IMR-90 (cell line): ENCODE measurements at regions not wholly inside any gene's neighbourhood (a gene's known extent, or its start where the extent isn't known, plus 50 kb on each side); places are given as distances from the start of the nearest gene placed in this dataset.

ENCODE experiments used
- ATAC-seq: fragments of 200-7000 bp; cut with Tn5 transposase; 2 replicates; pipeline ENCODE4 v1.9.1; 2020; ENCODE audit warnings: low read depth, mild to moderate bottlenecking, moderate library complexity
- BruUV-seq: library from RNA; stranded (reverse); fragments of 400-500 nt; replicated peaks from 2 replicates; lab custom pipeline; 2021; lab: Mats Ljungman, UMichigan
- CTCF ChIA-PET: fragments of 300-600 bp; formaldehyde crosslinking; extraction: SDS; loops from one replicate; lab custom pipeline; 2021; ENCODE audit warnings: antibody characterized with exemption; lab: Yijun Ruan, JAX
- POLR2A ChIA-PET: fragments of 300-600 bp; sonication (Branson Sonifier 250); formaldehyde crosslinking; loops from one replicate; lab custom pipeline; 2022; ENCODE audit warnings: antibody characterized with exemption; ENCODE audit not compliant: unreplicated experiment; lab: Charles Lee
- DNase-seq: peaks from one replicate; pipeline ENCODE4 v3.0.0; 2013
- H2AFZ ChIP-seq: replicated peaks from 2 replicates; pipeline ENCODE3; 2013; ENCODE audit warnings: low read length, mild to moderate bottlenecking; ENCODE audit not compliant: poor library complexity
- H2AK5ac ChIP-seq: 2 replicates; pipeline ENCODE4 v1.6.1; 2013; ENCODE audit warnings: low read depth, low read length, inconsistent platforms
- H2AK9ac ChIP-seq: replicated peaks from 2 replicates; pipeline ENCODE3; 2013; ENCODE audit warnings: mild to moderate bottlenecking, low read depth, low read length, moderate library complexity; ENCODE audit not compliant: poor library complexity
- H2BK120ac ChIP-seq: 2 replicates; pipeline ENCODE4 v1.6.1; 2013; ENCODE audit warnings: low read depth, low read length, inconsistent platforms
- H2BK15ac ChIP-seq: 3 replicates; pipeline ENCODE4 v1.6.1; 2013; ENCODE audit warnings: low read depth, low read length, inconsistent platforms
- H2BK20ac ChIP-seq: 2 replicates; pipeline ENCODE4 v1.6.1; 2013; ENCODE audit warnings: low read depth, mild to moderate bottlenecking, inconsistent platforms, low read length, moderate library complexity
- H2BK5ac ChIP-seq: 2 replicates; pipeline ENCODE4 v1.6.1; 2013; ENCODE audit warnings: mild to moderate bottlenecking, low read depth, low read length, inconsistent platforms; ENCODE audit not compliant: poor library complexity, severe bottlenecking
- H3K14ac ChIP-seq: replicated peaks from 2 replicates; pipeline ENCODE4 v1.6.1; 2013; ENCODE audit warnings: low read depth, low read length, inconsistent platforms
- H3K18ac ChIP-seq: 2 replicates; pipeline ENCODE4 v1.6.1; 2013; ENCODE audit warnings: low read depth, low read length, control low read depth
- H3K23ac ChIP-seq: 2 replicates; pipeline ENCODE4 v1.6.1; 2013; ENCODE audit warnings: low read depth, low read length, inconsistent platforms
- H3K27ac ChIP-seq: 2 replicates; pipeline ENCODE4 v1.5.1; 2013; ENCODE audit warnings: mild to moderate bottlenecking, control low read depth, low read length; ENCODE audit not compliant: insufficient read depth
- H3K27me3 ChIP-seq: 2 replicates; pipeline ENCODE4 v1.6.1; 2013; ENCODE audit warnings: low read length; ENCODE audit not compliant: control insufficient read depth, insufficient read depth
- H3K36me3 ChIP-seq: 2 replicates; pipeline ENCODE4 v1.6.1; 2013; ENCODE audit warnings: low read length, mixed read lengths; ENCODE audit not compliant: control insufficient read depth, insufficient read depth
- H3K4ac ChIP-seq: 2 replicates; pipeline ENCODE4 v1.6.1; 2013; ENCODE audit warnings: low read depth, low read length, inconsistent platforms
- H3K4me1 ChIP-seq: 2 replicates; pipeline ENCODE4 v1.6.1; 2013; ENCODE audit warnings: low read length, mixed read lengths; ENCODE audit not compliant: control insufficient read depth, insufficient read depth
- H3K4me2 ChIP-seq: 2 replicates; pipeline ENCODE4 v1.6.1; 2013; ENCODE audit warnings: low read depth, mild to moderate bottlenecking, control low read depth, low read length, moderate library complexity
- H3K4me3 ChIP-seq: 2 replicates; pipeline ENCODE4 v1.5.1; 2013; ENCODE audit warnings: low read depth, mild to moderate bottlenecking, control low read depth, low read length, moderate library complexity; ENCODE audit not compliant: insufficient read depth
- H3K56ac ChIP-seq: 2 replicates; pipeline ENCODE4 v1.6.1; 2013; ENCODE audit warnings: low read length, inconsistent platforms; ENCODE audit not compliant: insufficient read depth; ENCODE audit errors: extremely low read depth
- H3K79me1 ChIP-seq, 2 experiments: 2 replicates each; pipeline ENCODE4 v1.6.1; 2013; ENCODE audit warnings: low read length in 2 of 2, inconsistent platforms in 1 of 2, low read depth in 1 of 2
- H3K9ac ChIP-seq: 2 replicates; pipeline ENCODE4 v1.6.1; 2013; ENCODE audit warnings: low read depth, low read length, control low read depth
- H3K9me1 ChIP-seq: 2 replicates; pipeline ENCODE4 v1.6.1; 2013; ENCODE audit warnings: low read length, inconsistent platforms; ENCODE audit not compliant: insufficient read depth
- H3K9me3 ChIP-seq: 2 replicates; pipeline ENCODE4 v1.6.1; 2013; ENCODE audit warnings: low read length; ENCODE audit not compliant: control insufficient read depth, insufficient read depth
- H4K20me1 ChIP-seq: 2 replicates; pipeline ENCODE4 v1.6.1; 2013; ENCODE audit warnings: low read length, inconsistent platforms; ENCODE audit not compliant: insufficient read depth
- H4K5ac ChIP-seq: 2 replicates; pipeline ENCODE4 v1.6.1; 2013; ENCODE audit warnings: mild to moderate bottlenecking, low read depth, low read length, control low read depth
- H4K8ac ChIP-seq, 2 experiments: 2 replicates each; pipeline ENCODE4 v1.6.1; 2013; ENCODE audit warnings: low read depth in 2 of 2, low read length in 2 of 2, control low read depth in 1 of 2, inconsistent platforms in 1 of 2
- H4K91ac ChIP-seq: 2 replicates; pipeline ENCODE4 v1.6.1; 2013; ENCODE audit warnings: low read depth, low read length, inconsistent platforms; ENCODE audit not compliant: insufficient read depth
- CEBPB ChIP-seq: IDR thresholded peaks from 2 replicates; pipeline ENCODE4 v1.6.1; 2012; ENCODE audit warnings: low read depth, low read length, improper control_type of control experiment
- MAZ ChIP-seq: IDR thresholded peaks from 2 replicates; pipeline ENCODE4 v1.6.1; 2012; ENCODE audit warnings: low read depth, mild to moderate bottlenecking, low read length, improper control_type of control experiment, moderate library complexity, borderline replicate concordance
- WGBS, 2 experiments: methylation state at CpG; one replicate each; pipeline versions ENCODE4 v1.1.5 to v1.1.7; 2013; ENCODE audit warnings: missing lambda C conversion rate in 2 of 2; ENCODE audit not compliant: insufficient read length in 1 of 2; ENCODE audit errors: extremely low coverage in 2 of 2; 5-methylcytosine and 5-hydroxymethylcytosine counted together
- dilution Hi-C: fragments of 300-500 bp; cut with HindIII; formaldehyde crosslinking; loops from one replicate; pipeline ENCODE4 v1.14.3; 2018; ENCODE audit warnings: low sequenced_read_pairs; ENCODE audit not compliant: unreplicated experiment
- in situ Hi-C: fragments of 300-500 bp; cut with MboI; formaldehyde crosslinking; loops from 3 replicates; pipeline ENCODE4 v1.14.3; 2019; ENCODE audit warnings: low sequenced_read_pairs, inconsistent platforms, mixed read lengths
- intact Hi-C: fragments of 100-400 bp; cut with micrococcal nuclease; formaldehyde crosslinking; loops from 2 replicates; pipeline ENCODE4 v1.10.0; 2022

- no peak overlapping the region for H4K8ac ChIP-seq
- no peak overlapping the region for H3K4me3 ChIP-seq
- ChIA-PET POLR2A (no interaction called here), CTCF (no interaction called here)
- H3K79me1 ChIP-seq, result peaks cover 17 to 31% of the 10 kb centered on the region in 2 experiments; a peak in 3 of 4 replicates
- H2BK15ac ChIP-seq, result no peak overlapping the region
- H3K4me1 ChIP-seq, result 0 out of 2 replicates have a peak, but pooled peaks cover 2% of the 10 kb centered on the region
- no peak overlapping the region for H3K4me2 ChIP-seq
- H3K36me3 ChIP-seq, result peaks cover 72% of the 10 kb centered on the region
- no TSS peak for BruUV-seq
- no peaks in the 10 kb centered on the region for H3K27me3 ChIP-seq
- 92% methylated on average over 12 of the region's 20 CpGs; no CpG with 5 or more reads in 1 of the 2 experiments for WGBS, 2 experiments
- DNase-seq, result peak; percentile 27
- dilution Hi-C loops (no loop called here), intact Hi-C loops (loop anchor here (2.0 kb wide), 1 partner anchor 92 kb away; no protein-coding TSS in a partner anchor), in situ Hi-C loops (no loop called here)
- no peak overlapping the region for H3K27ac ChIP-seq
- H4K91ac ChIP-seq, result no peak overlapping the region
- no peak overlapping the region for H3K9ac ChIP-seq
- no peak overlapping the region for H3K56ac ChIP-seq
- no peaks in the 10 kb centered on the region for H3K9me3 ChIP-seq
- H4K5ac ChIP-seq, result no peak overlapping the region
- H3K9me1 ChIP-seq, result peaks cover 7% of the 10 kb centered on the region; the same call in 1 of the 2 replicates
- peak; percentile 65 for ATAC-seq
- H3K4ac ChIP-seq, result no peak overlapping the region
- no peak overlapping the region for H3K18ac ChIP-seq
- H2AK9ac ChIP-seq, result peak overlapping the region; percentile 11
- H2BK5ac ChIP-seq, result no peak overlapping the region
- H2AK5ac ChIP-seq, result no peak overlapping the region
- no peak overlapping the region for H2BK120ac ChIP-seq
- peaks cover 6% of the 10 kb centered on the region for H4K20me1 ChIP-seq
- no peak overlapping the region for H2BK20ac ChIP-seq
- H3K14ac ChIP-seq, result no peak overlapping the region
- TF ChIP-seq MAZ (no peak), CEBPB (peak; percentile 29; the same call in 1 of the 2 replicates)
- H3K23ac ChIP-seq, result no peak overlapping the region
- H2AFZ ChIP-seq, result no peak overlapping the region
Measured at GRCh38 chr2:120978359-120979050, 242.8 kb downstream of the GLI2 start.
